HL-60 (cell line): ENCODE measurements at regions not wholly inside any gene's neighbourhood (a gene's known extent, or its start where the extent isn't known, plus 50 kb on each side); places are given as distances from the start of the nearest gene placed in this dataset.

Source experiments
- DNase-seq, 2 experiments: peaks; one replicate each; pipeline ENCODE4 v3.0.0-alpha.2; 2010 to 2020; ENCODE audit warnings: low read depth in 1 of 2, low spot score in 1 of 2
- H3K27ac ChIP-seq: fragments of 250-450 bp; sonication (Bioruptor Pico); replicated peaks from 2 replicates; pipeline ENCODE4 v1.5.1; 2020; ENCODE audit warnings: mild to moderate bottlenecking, moderate library complexity
- H3K27me3 ChIP-seq: fragments of 250-450 bp; sonication (Bioruptor Pico); 2 replicates; pipeline ENCODE4 v1.5.1; 2021; ENCODE audit warnings: mild to moderate bottlenecking, moderate library complexity; ENCODE audit not compliant: insufficient read depth, poor library complexity, severe bottlenecking
- H3K4me3 ChIP-seq: replicated peaks from 2 replicates; pipeline ENCODE4 v1.5.1; 2011; ENCODE audit warnings: mild to moderate bottlenecking, control low read depth, low read length; ENCODE audit not compliant: insufficient read depth
- GABPA ChIP-seq: IDR thresholded peaks from 2 replicates; pipeline ENCODE4 v1.6.1; 2012; ENCODE audit warnings: low read depth
- POLR2AphosphoS5 ChIP-seq: IDR thresholded peaks from 2 replicates; pipeline ENCODE4 v1.6.1; 2012; ENCODE audit warnings: low read depth
- SPI1 ChIP-seq: IDR thresholded peaks from 2 replicates; pipeline ENCODE4 v1.6.1; 2012; ENCODE audit warnings: low read depth, mild to moderate bottlenecking, borderline replicate concordance
- TF ChIP-seq, protein P1 (sequence below): IDR thresholded peaks from 2 replicates; pipeline ENCODE4 v1.6.1; 2012; ENCODE audit warnings: low read depth; ENCODE audit not compliant: insufficient replicate concordance
- TF ChIP-seq, protein P2 (sequence below): IDR thresholded peaks from one replicate; pipeline ENCODE4 v1.5.1; 2011; ENCODE audit warnings: low read length, control low read depth, inconsistent platforms; ENCODE audit not compliant: insufficient read depth

DNA sequence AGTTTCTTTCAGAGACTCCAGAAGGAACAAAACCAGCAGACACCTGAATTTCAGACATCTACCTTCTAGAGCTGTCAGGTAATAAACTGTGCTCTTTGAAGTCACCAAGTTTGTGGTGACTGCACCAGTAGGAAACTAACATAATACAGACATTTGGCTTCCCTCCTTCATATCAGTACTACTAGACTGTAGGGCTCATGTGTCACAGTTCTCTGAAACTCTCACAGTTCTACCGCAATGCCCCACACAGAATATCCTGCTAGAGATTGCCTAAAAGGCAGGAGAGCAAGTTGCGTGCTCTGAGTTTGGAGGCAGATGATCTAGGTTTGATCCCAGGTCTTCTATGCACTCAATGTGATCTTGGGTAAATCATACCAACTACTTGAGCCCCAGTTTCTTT is 205.0 kb upstream of the LRFN2 start:
- Histone ChIP-seq H3K27me3 (peaks cover 2% of the 10 kb centered on the region), H3K27ac (no peak overlapping the region), H3K4me3 (no peak overlapping the region)
- DNase-seq, result no peak
- TF ChIP-seq POLR2AphosphoS5 (no peak), GABPA (no peak)

DNA sequence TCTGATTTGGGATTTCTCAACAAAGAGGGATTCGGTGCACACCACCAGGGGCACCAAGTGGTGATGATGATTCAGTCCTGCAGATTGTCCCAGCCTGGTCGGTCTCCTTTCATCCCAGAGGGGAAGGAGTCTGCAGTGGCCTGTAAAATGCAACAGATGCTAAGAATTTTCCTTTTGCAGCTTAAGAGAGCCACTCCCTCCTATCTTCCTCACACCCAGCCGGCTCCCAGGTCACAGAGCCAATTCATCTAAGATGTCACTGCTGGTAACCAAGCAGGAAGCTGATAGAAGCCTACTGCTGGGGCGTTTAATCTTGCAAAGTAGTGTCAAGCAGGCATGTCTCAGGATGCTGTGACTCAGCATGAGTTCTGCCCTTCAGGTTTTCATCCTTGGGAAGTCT is 203.8 kb upstream of the LRFN2 start:
- DNase-seq, result no peak
- Histone ChIP-seq H3K4me3 (no peak overlapping the region), H3K27ac (no peak overlapping the region), H3K27me3 (peaks cover 2% of the 10 kb centered on the region)
- TF ChIP-seq SPI1, result no peak
- TF ChIP-seq POLR2AphosphoS5, result no peak
- TF ChIP-seq, protein P1, sequence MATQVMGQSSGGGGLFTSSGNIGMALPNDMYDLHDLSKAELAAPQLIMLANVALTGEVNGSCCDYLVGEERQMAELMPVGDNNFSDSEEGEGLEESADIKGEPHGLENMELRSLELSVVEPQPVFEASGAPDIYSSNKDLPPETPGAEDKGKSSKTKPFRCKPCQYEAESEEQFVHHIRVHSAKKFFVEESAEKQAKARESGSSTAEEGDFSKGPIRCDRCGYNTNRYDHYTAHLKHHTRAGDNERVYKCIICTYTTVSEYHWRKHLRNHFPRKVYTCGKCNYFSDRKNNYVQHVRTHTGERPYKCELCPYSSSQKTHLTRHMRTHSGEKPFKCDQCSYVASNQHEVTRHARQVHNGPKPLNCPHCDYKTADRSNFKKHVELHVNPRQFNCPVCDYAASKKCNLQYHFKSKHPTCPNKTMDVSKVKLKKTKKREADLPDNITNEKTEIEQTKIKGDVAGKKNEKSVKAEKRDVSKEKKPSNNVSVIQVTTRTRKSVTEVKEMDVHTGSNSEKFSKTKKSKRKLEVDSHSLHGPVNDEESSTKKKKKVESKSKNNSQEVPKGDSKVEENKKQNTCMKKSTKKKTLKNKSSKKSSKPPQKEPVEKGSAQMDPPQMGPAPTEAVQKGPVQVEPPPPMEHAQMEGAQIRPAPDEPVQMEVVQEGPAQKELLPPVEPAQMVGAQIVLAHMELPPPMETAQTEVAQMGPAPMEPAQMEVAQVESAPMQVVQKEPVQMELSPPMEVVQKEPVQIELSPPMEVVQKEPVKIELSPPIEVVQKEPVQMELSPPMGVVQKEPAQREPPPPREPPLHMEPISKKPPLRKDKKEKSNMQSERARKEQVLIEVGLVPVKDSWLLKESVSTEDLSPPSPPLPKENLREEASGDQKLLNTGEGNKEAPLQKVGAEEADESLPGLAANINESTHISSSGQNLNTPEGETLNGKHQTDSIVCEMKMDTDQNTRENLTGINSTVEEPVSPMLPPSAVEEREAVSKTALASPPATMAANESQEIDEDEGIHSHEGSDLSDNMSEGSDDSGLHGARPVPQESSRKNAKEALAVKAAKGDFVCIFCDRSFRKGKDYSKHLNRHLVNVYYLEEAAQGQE, result no peak
- TF ChIP-seq GABPA, result no peak
- TF ChIP-seq, protein P2, sequence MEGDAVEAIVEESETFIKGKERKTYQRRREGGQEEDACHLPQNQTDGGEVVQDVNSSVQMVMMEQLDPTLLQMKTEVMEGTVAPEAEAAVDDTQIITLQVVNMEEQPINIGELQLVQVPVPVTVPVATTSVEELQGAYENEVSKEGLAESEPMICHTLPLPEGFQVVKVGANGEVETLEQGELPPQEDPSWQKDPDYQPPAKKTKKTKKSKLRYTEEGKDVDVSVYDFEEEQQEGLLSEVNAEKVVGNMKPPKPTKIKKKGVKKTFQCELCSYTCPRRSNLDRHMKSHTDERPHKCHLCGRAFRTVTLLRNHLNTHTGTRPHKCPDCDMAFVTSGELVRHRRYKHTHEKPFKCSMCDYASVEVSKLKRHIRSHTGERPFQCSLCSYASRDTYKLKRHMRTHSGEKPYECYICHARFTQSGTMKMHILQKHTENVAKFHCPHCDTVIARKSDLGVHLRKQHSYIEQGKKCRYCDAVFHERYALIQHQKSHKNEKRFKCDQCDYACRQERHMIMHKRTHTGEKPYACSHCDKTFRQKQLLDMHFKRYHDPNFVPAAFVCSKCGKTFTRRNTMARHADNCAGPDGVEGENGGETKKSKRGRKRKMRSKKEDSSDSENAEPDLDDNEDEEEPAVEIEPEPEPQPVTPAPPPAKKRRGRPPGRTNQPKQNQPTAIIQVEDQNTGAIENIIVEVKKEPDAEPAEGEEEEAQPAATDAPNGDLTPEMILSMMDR, result no peak

DNA sequence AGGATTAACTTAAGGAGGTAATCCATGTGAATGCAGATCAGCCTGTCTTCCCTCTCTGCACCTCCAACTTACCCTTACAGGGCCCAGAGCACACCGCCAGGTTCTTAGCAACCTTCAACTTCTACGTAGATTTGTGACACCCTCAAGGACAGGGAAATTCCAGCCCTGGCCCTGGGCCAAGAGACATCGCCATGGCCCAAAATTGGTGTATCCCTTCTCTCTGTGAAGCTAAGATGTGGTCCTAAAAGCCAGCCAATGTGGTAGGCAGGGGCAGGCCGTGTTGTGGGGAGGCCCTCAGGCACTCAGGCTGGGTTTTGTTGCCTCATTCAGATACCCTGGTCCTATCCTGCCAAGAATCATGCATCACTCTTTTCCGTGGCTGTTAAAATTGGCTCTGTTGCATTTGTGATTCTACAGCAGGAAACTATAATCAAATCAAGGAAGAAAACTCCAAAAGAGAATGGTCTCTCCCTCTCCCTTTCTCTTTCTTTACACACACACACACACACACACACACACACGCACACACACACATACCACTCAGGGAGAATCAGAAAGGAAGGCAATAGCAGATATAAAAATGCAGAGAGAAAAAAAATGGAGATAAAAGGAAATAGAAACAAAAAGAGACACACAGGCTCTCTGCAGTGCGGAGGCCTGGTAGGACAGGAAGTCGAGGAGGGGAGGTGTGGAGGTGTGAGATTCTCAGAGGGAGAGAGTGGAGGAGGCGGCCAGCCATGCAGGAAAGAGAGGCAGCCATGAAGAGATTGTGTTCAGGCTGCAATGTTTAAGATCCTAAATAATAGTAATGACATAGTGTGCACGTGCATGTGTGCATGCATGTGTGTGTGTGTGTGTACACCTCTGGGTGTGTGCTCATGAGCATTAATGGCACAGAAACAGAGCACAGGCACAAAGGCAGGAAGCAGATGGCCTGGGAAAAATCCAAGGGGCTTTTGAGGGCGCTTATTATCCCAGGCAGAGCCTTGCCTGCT is 201.8 kb upstream of the LRFN2 start:
- TF ChIP-seq POLR2AphosphoS5 (no peak), SPI1 (no peak), GABPA (no peak)
- TF ChIP-seq, protein P1, result no peak
- TF ChIP-seq, protein P2, result no peak
- Histone ChIP-seq H3K27ac (no peak overlapping the region), H3K4me3 (no peak overlapping the region), H3K27me3 (peaks cover 2% of the 10 kb centered on the region)
- DNase-seq, result no peak

DNA sequence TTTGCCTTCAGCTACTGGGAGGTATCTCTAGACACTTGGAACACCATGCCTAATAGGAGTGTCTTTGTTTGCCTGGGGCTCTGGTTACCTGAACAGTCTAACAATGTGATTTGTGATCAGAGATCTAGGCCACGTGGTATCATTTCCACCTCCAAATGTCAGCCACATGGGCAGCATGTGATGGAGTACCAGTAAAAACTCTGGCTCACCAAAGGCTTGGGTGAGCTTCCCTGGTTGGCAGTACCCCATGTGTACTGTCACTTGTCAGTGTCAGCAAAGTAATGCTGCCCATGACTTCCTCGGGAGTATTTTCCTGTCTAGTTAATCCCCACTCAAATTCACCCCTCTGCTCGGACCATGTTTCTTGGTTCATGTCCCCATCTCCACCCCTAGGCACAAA is 195.2 kb upstream of the LRFN2 start:
- no peak for DNase-seq
- no peak for TF ChIP-seq POLR2AphosphoS5
- TF ChIP-seq, protein P2, result no peak
- TF ChIP-seq GABPA, result no peak
- no peak for TF ChIP-seq SPI1
- TF ChIP-seq, protein P1, result no peak
- Histone ChIP-seq H3K27me3 (no peaks in the 10 kb centered on the region), H3K4me3 (no peak overlapping the region), H3K27ac (no peak overlapping the region)
